Breast epithelium (tissue), 4 donors: ENCODE measurements at regions not wholly inside any gene's neighbourhood (a gene's known extent, or its start where the extent isn't known, plus 50 kb on each side); places are given as distances from the start of the nearest gene placed in this dataset.

Source experiments
- DNase-seq, 2 donors: peaks; one replicate each; pipeline ENCODE4 v3.0.0-alpha.2; 2019; ENCODE audit warnings: low spot score in 2 of 2
- H3K27ac ChIP-seq, 2 donors: fragments of 200-600 bp; sonication (generic) in 1 of 2; one replicate each; pipeline ENCODE4 v1.5.1; 2016 to 2019; ENCODE audit warnings: mild to moderate bottlenecking in 1 of 2
- H3K27me3 ChIP-seq, 2 donors: fragments of 200-600 bp; sonication (generic) in 1 of 2; one replicate each; pipeline versions ENCODE4 v1.5.1 to v1.6.0; 2017 to 2019; ENCODE audit warnings: control low read depth in 1 of 2, mild to moderate bottlenecking in 1 of 2
- H3K36me3 ChIP-seq: fragments of 200-600 bp; one replicate; pipeline ENCODE4 v1.5.1; 2019
- H3K4me1 ChIP-seq, 2 donors: fragments of 200-600 bp; sonication (generic); one replicate each; pipeline ENCODE4 v1.5.1; 2016 to 2019; ENCODE audit warnings: control low read depth in 1 of 2
- H3K4me3 ChIP-seq, 3 donors: fragments of 200-600 bp; sonication (generic); 1 replicate in 2 of 3; 2 replicates in 1 of 3; pipeline ENCODE4 v1.5.1; 2016 to 2019; ENCODE audit warnings: mild to moderate bottlenecking in 3 of 3, moderate library complexity in 2 of 3
- H3K9me3 ChIP-seq, 2 donors: fragments of 200-600 bp; sonication (generic) in 1 of 2; one replicate each; pipeline ENCODE4 v1.5.1; 2016 to 2019; ENCODE audit warnings: control low read depth in 1 of 2
- CTCF ChIP-seq, 3 donors: fragments of 450-650 bp; IDR thresholded peaks; one replicate each; pipeline ENCODE4 v1.5.1; 2016 to 2017; ENCODE audit warnings: antibody characterized with exemption in 3 of 3, mild to moderate bottlenecking in 3 of 3, moderate library complexity in 3 of 3
- POLR2A ChIP-seq: fragments of 450-650 bp; IDR thresholded peaks from one replicate; pipeline ENCODE4 v1.6.1; 2016; ENCODE audit warnings: antibody characterized with exemption, mild to moderate bottlenecking, moderate library complexity
- POLR2AphosphoS5 ChIP-seq, 3 donors: sonication (generic); formaldehyde crosslinking; IDR thresholded peaks; one replicate each; pipeline ENCODE4 v1.6.1; 2017; ENCODE audit warnings: antibody characterized with exemption in 3 of 3
- intact Hi-C: fragments of 100-400 bp; cut with DNase I; formaldehyde crosslinking; loops from one replicate; pipeline ENCODE4 v1.15.1; 2023; ENCODE audit warnings: low total_unique reads

DNA sequence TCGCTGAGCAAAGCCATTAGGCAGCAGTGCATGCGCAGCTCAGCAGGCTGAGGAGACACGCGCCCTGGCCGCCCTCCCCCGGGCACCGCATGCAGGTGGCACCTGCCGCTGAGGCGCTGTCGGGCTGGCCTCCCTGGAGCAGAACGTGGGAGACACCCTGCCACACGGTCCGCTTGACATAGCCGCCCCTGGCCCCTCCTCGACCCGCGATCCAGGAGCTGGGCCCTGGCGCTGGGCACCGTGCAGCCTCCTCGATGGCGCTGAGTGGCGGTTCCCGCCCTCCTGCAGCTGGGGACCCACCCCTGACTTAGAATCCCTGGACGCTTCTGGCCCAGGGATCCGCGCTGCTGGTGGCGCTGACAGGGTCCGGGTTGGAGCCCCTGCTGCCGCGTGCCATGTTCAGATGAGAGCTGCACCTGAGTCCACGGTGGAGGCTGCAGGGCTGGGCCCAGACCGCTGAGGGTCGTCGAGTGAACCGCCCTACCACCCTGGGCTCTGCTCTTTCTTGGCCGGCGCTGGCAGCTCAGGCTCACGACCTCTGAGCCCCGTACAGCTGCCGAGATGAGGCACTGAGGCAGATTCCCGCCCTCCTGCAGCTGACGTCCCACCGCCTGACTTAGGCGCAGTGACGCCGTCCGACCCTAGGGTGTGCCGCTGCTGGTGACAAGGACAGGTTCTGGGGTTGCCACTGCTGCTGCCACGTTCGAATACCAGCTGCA lies 116.8 kb downstream of the OR13A1 start:
- DNase-seq: no peak
- Histone ChIP-seq H3K4me1 (no peaks in the 10 kb centered on the region), H3K27ac (no peak overlapping the region), H3K9me3 (peaks cover 0 to 4% of the 10 kb centered on the region in 2 donors), H3K27me3 (peaks cover 0 to 10% of the 10 kb centered on the region in 2 donors), H3K4me3 (no peak overlapping the region), H3K36me3 (no peaks in the 10 kb centered on the region)
- intact Hi-C loops: no loop called here
- TF ChIP-seq POLR2AphosphoS5 (IDR thresholded peaks at IDR 0.05) (no peak), POLR2A (no peak), CTCF (IDR thresholded peaks at IDR 0.05) (no peak)

DNA sequence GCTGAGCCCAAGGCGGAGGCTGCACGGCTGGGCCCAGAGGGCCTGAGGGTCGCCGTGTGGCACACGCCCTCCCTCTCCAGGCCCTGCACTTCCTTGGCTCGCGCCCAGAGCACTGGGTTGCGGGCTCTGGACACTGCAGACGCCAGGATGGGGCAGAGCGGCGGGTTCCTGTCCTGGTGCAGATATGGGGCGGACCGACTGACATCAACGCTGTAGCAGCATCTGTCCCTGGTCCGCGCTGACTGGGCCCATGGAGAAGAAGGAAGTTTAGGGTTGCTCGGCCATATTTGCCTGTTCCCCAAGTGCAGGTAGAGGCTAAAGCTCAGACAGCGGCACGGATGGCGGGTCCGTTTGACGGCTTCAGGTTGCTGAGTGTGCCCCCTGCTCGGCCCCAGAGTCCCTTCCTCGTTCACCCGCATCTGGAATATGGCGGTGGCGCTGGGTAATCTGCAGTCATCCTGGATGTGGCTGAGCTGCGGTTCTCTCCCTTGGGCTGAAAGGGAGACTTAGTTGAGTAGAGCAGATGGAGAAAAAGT lies 116.1 kb downstream of the OR13A1 start:
- Histone ChIP-seq H3K27me3 (peaks cover 0 to 10% of the 10 kb centered on the region in 2 donors), H3K4me3 (no peak overlapping the region), H3K4me1 (no peaks in the 10 kb centered on the region), H3K9me3 (peaks cover 0 to 4% of the 10 kb centered on the region in 2 donors), H3K36me3 (no peaks in the 10 kb centered on the region), H3K27ac (no peak overlapping the region)
- intact Hi-C loops: no loop called here
- TF ChIP-seq POLR2AphosphoS5 (IDR thresholded peaks at IDR 0.05): no peak
- TF ChIP-seq CTCF (IDR thresholded peaks at IDR 0.05): no peak
- no peak for TF ChIP-seq POLR2A
- DNase-seq: no peak

GRCh38 chr10:45201271-45201670 lies 114.1 kb downstream of the OR13A1 start:
- no peak for DNase-seq
- peaks cover 0 to 4% of the 10 kb centered on the region in 2 donors for H3K9me3 ChIP-seq
- peaks cover 0 to 10% of the 10 kb centered on the region in 2 donors for H3K27me3 ChIP-seq
- no peaks in the 10 kb centered on the region for H3K36me3 ChIP-seq
- no peaks in the 10 kb centered on the region for H3K4me1 ChIP-seq
- no peak overlapping the region for H3K27ac ChIP-seq
- TF ChIP-seq POLR2A (no peak), CTCF (IDR thresholded peaks at IDR 0.05) (no peak), POLR2AphosphoS5 (IDR thresholded peaks at IDR 0.05) (no peak)
- H3K4me3 ChIP-seq: no peak overlapping the region
- intact Hi-C loops: no loop called here

DNA sequence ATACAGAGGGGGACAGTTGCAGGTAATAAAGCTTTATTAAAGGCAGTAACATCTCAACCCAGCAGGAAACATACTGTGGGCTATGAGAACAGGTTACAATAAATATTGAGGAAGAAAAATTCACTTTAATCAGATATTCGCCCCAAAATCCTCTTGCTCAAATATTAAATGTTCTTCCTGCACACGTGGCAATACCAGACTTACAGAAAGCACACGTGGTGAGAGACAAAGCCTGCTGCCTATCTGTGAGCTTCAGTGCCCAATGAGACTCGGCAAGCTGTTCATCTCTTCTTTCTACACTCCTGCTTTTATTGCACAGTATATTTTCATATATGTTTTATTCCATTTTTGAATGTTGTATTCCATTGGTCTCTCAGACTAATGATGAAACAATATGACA lies 113.2 kb downstream of the OR13A1 start:
- Histone ChIP-seq H3K4me1 (no peaks in the 10 kb centered on the region), H3K27me3 (peaks cover 0 to 10% of the 10 kb centered on the region in 2 donors), H3K27ac (no peak overlapping the region), H3K4me3 (no peak overlapping the region), H3K36me3 (no peaks in the 10 kb centered on the region), H3K9me3 (peaks cover 0 to 4% of the 10 kb centered on the region in 2 donors)
- TF ChIP-seq POLR2AphosphoS5 (IDR thresholded peaks at IDR 0.05) (no peak), CTCF (IDR thresholded peaks at IDR 0.05) (no peak), POLR2A (no peak)
- intact Hi-C loops: no loop called here
- DNase-seq: no peak

GRCh38 chr10:45204954-45205775 lies 110.2 kb downstream of the OR13A1 start:
- Histone ChIP-seq H3K4me3 (no peak overlapping the region), H3K27ac (no peak overlapping the region), H3K36me3 (no peaks in the 10 kb centered on the region), H3K9me3 (no peaks in the 10 kb centered on the region), H3K27me3 (peaks cover 0 to 8% of the 10 kb centered on the region in 2 donors), H3K4me1 (no peaks in the 10 kb centered on the region)
- TF ChIP-seq CTCF (IDR thresholded peaks at IDR 0.05) (no peak), POLR2A (no peak), POLR2AphosphoS5 (IDR thresholded peaks at IDR 0.05) (no peak)
- DNase-seq: no peak
- intact Hi-C loops: no loop called here
